Hepatocyte (in vitro differentiated cells): ENCODE measurements at regions not wholly inside any gene's neighbourhood (a gene's known extent, or its start where the extent isn't known, plus 50 kb on each side); places are given as distances from the start of the nearest gene placed in this dataset.

Experiments used
- EZH2 ChIP-seq: fragments of 200-600 bp; sonication (generic); IDR thresholded peaks from 2 replicates; pipeline ENCODE4 v1.6.1; 2016; ENCODE audit warnings: antibody characterized with exemption, mild to moderate bottlenecking, borderline replicate concordance
- EZH2phosphoT487 ChIP-seq: fragments of 200-600 bp; sonication (generic); IDR thresholded peaks from one replicate; pipeline ENCODE4 v1.6.1; 2018; ENCODE audit warnings: antibody characterized with exemption, mild to moderate bottlenecking, low read depth, moderate library complexity; ENCODE audit not compliant: unreplicated experiment, severe bottlenecking
- TF ChIP-seq, protein P1 (sequence below): fragments of 200-600 bp; sonication (generic); IDR thresholded peaks from 2 replicates; pipeline ENCODE4 v1.5.1; 2016; ENCODE audit warnings: antibody characterized with exemption, mild to moderate bottlenecking; ENCODE audit not compliant: poor library complexity

DNA sequence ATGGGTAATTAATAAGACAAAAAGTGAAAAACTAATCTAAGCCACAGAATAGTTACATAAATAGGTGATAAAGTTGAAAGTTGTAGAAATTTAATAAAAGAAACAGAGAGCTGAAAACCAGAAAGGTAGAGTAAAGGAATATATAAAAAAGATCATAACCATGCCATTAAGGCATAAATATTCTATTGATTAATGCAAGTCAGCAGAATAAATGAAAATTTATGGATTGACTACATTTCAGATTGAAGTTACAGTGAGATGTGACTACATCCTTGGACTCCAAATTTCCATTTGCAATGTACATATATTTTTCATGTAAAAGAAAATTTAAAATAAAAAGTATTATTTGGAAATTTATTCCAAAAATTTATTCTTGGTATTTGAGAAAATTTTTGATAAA lies 1225.7 kb downstream of the OTOL1 start:
- TF ChIP-seq, protein P1, sequence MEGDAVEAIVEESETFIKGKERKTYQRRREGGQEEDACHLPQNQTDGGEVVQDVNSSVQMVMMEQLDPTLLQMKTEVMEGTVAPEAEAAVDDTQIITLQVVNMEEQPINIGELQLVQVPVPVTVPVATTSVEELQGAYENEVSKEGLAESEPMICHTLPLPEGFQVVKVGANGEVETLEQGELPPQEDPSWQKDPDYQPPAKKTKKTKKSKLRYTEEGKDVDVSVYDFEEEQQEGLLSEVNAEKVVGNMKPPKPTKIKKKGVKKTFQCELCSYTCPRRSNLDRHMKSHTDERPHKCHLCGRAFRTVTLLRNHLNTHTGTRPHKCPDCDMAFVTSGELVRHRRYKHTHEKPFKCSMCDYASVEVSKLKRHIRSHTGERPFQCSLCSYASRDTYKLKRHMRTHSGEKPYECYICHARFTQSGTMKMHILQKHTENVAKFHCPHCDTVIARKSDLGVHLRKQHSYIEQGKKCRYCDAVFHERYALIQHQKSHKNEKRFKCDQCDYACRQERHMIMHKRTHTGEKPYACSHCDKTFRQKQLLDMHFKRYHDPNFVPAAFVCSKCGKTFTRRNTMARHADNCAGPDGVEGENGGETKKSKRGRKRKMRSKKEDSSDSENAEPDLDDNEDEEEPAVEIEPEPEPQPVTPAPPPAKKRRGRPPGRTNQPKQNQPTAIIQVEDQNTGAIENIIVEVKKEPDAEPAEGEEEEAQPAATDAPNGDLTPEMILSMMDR: no peak
- TF ChIP-seq EZH2 (no peak), EZH2phosphoT487 (no peak)
